Natural killer cell (primary cell): ENCODE measurements at regions not wholly inside any gene's neighbourhood (a gene's known extent, or its start where the extent isn't known, plus 50 kb on each side); places are given as distances from the start of the nearest gene placed in this dataset.

Experiments
- ATAC-seq, 3 donors: fragments of 150-1000 bp in 2 of 3; fragments of 200-7000 bp in 1 of 3; cut with Tn5 transposase; 1 replicate in 1 of 3; 2 replicates in 2 of 3; pipeline ENCODE4 v1.10.0; 2021; ENCODE audit warnings: mild to moderate bottlenecking in 2 of 3, moderate library complexity in 2 of 3
- DNase-seq, 2 donors: peaks; one replicate each; pipeline versions ENCODE4 v3.0.0 to v3.0.0-alpha.2; 2013 to 2021; ENCODE audit warnings: mixed read lengths in 1 of 2
- H3K27ac ChIP-seq: one replicate; pipeline ENCODE4 v1.5.1; 2013; ENCODE audit warnings: mild to moderate bottlenecking, low read length
- H3K27me3 ChIP-seq: one replicate; pipeline ENCODE4 v1.6.1; 2013; ENCODE audit warnings: low read length; ENCODE audit not compliant: control insufficient read depth, insufficient read depth
- H3K36me3 ChIP-seq: one replicate; pipeline ENCODE4 v1.6.1; 2013; ENCODE audit warnings: low read length; ENCODE audit not compliant: control insufficient read depth, insufficient read depth
- H3K4me1 ChIP-seq: one replicate; pipeline ENCODE4 v1.6.1; 2013; ENCODE audit warnings: low read length; ENCODE audit not compliant: control insufficient read depth, insufficient read depth
- H3K4me3 ChIP-seq: one replicate; pipeline ENCODE4 v1.5.1; 2013; ENCODE audit warnings: low read length
- H3K9me3 ChIP-seq: one replicate; pipeline ENCODE4 v1.6.1; 2013; ENCODE audit warnings: low read length; ENCODE audit not compliant: control insufficient read depth, insufficient read depth
- H3K27ac Mint-ChIP-seq, 2 donors: one replicate each; pipeline ENCODE4 v1.8.0; 2022; ENCODE audit warnings: mild to moderate bottlenecking in 2 of 2, mixed read lengths in 2 of 2, moderate library complexity in 1 of 2
- H3K27me3 Mint-ChIP-seq, 2 donors: one replicate each; pipeline ENCODE4 v1.8.0; 2022; ENCODE audit warnings: low read depth in 2 of 2, mixed read lengths in 2 of 2
- H3K36me3 Mint-ChIP-seq: one replicate; pipeline ENCODE4 v1.8.0; 2022; ENCODE audit warnings: mixed read lengths
- H3K4me1 Mint-ChIP-seq, 2 donors: one replicate each; pipeline ENCODE4 v1.8.0; 2022; ENCODE audit warnings: mixed read lengths in 2 of 2
- H3K4me3 Mint-ChIP-seq: one replicate; pipeline ENCODE4 v1.8.0; 2022; ENCODE audit warnings: mild to moderate bottlenecking, moderate library complexity, mixed read lengths
- H3K9me3 Mint-ChIP-seq, 2 donors: one replicate each; pipeline ENCODE4 v1.8.0; 2022; ENCODE audit warnings: mixed read lengths in 2 of 2
- WGBS: methylation state at CpG from one replicate; pipeline ENCODE4 v1.1.7; 2013; ENCODE audit warnings: missing lambda C conversion rate; ENCODE audit not compliant: insufficient coverage; 5-methylcytosine and 5-hydroxymethylcytosine counted together
- intact Hi-C: fragments of 100-400 bp; cut with micrococcal nuclease; formaldehyde crosslinking; loops from one replicate; pipeline ENCODE4 v1.14.2; 2022
- TF ChIP-seq, protein P1 (sequence below): fragments of 200-600 bp; IDR thresholded peaks from one replicate; pipeline ENCODE4 v1.8.0; 2022; ENCODE audit warnings: antibody characterized with exemption

DNA sequence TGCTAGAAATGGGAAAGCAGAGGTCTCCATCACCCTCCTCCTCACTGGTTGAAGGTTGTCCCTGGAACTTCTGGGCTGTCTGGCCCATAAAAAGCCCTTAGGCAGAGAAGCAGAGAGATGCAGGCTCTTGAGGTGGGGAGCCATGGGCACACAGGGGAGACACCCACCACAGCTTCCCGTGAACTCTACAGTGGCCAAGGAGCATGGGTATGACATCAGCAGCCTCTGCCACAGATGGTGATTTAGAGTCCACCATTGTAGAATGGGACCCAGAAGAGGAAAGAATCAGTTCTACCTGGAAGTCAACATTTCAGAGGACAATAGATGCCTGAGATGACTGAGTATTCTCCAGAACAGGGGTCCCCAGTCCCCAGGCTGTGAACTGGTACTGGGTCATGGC, 105.6 kb upstream of the LRRN1 start:
- Mint-ChIP-seq H3K36me3 (no peaks in the 10 kb centered on the region), H3K4me3 (no peak overlapping the region), H3K4me1 (peaks cover 6 to 8% of the 10 kb centered on the region in 2 donors), H3K9me3 (no peaks in the 10 kb centered on the region), H3K27me3 (no peaks in the 10 kb centered on the region), H3K27ac (no peak overlapping the region)
- H3K9me3 ChIP-seq, result no peaks in the 10 kb centered on the region
- TF ChIP-seq, protein P1, sequence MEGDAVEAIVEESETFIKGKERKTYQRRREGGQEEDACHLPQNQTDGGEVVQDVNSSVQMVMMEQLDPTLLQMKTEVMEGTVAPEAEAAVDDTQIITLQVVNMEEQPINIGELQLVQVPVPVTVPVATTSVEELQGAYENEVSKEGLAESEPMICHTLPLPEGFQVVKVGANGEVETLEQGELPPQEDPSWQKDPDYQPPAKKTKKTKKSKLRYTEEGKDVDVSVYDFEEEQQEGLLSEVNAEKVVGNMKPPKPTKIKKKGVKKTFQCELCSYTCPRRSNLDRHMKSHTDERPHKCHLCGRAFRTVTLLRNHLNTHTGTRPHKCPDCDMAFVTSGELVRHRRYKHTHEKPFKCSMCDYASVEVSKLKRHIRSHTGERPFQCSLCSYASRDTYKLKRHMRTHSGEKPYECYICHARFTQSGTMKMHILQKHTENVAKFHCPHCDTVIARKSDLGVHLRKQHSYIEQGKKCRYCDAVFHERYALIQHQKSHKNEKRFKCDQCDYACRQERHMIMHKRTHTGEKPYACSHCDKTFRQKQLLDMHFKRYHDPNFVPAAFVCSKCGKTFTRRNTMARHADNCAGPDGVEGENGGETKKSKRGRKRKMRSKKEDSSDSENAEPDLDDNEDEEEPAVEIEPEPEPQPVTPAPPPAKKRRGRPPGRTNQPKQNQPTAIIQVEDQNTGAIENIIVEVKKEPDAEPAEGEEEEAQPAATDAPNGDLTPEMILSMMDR, result no peak
- H3K4me1 ChIP-seq, result no peaks in the 10 kb centered on the region
- 93% methylated on average over 1 of the region's 1 CpG for WGBS
- ATAC-seq (peak in 2 of 3 donors; percentile 46 to 54), DNase-seq (no peak)
- no peak overlapping the region for H3K4me3 ChIP-seq
- H3K27me3 ChIP-seq, result peaks cover 2% of the 10 kb centered on the region
- no peak overlapping the region for H3K27ac ChIP-seq
- intact Hi-C loops, result no loop called here
- H3K36me3 ChIP-seq, result no peaks in the 10 kb centered on the region

DNA sequence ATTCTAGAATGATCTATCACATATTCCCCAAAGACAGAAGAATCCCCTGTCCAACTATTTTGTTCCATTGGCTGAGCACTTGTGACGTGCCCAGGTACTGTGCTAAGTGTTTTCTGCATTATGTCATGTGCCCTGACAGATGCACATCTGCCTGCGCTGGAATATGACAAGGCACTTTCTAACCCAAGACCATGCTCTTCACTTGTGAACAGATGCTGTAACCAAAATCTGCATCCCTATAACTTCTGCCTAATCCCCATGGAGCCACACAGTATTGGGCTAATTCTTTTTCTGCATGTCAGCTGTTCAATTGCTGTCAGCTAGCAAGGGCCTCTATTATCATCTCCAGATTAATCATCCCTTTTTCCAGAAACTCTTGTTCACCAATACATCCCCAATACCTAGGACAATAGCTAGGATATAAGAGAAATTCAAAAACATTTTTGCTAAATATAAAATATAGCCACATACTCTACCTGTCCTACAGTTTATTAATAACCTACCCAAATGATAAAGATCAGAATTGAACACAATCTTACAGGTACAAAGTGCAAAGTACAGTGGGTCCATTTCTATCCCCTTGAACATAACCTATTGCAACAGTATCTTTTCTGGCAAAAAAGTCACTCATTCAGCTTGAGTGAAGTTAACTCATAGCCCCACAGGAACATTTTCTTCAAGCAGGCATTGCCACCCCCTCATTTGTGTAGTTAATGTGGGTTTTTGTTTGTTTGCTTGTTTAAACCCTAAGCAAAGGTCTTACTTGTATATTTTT, 109.4 kb upstream of the LRRN1 start:
- no peaks in the 10 kb centered on the region for H3K36me3 Mint-ChIP-seq
- Histone ChIP-seq H3K9me3 (no peaks in the 10 kb centered on the region), H3K4me3 (no peak overlapping the region), H3K4me1 (no peaks in the 10 kb centered on the region), H3K27me3 (peaks cover 2% of the 10 kb centered on the region), H3K36me3 (no peaks in the 10 kb centered on the region), H3K27ac (no peak overlapping the region)
- no peak for DNase-seq
- H3K27me3 Mint-ChIP-seq, result peaks cover 0 to 2% of the 10 kb centered on the region in 2 donors
- no peak for ATAC-seq
- no peak overlapping the region for H3K4me3 Mint-ChIP-seq
- TF ChIP-seq, protein P1, result no peak
- peaks cover 0 to 2% of the 10 kb centered on the region in 2 donors for H3K9me3 Mint-ChIP-seq
- H3K27ac Mint-ChIP-seq, result no peak overlapping the region
- intact Hi-C loops, result no loop called here
- WGBS, result 63% methylated on average over 2 of the region's 2 CpGs
- peaks cover 6 to 8% of the 10 kb centered on the region in 2 donors for H3K4me1 Mint-ChIP-seq

DNA sequence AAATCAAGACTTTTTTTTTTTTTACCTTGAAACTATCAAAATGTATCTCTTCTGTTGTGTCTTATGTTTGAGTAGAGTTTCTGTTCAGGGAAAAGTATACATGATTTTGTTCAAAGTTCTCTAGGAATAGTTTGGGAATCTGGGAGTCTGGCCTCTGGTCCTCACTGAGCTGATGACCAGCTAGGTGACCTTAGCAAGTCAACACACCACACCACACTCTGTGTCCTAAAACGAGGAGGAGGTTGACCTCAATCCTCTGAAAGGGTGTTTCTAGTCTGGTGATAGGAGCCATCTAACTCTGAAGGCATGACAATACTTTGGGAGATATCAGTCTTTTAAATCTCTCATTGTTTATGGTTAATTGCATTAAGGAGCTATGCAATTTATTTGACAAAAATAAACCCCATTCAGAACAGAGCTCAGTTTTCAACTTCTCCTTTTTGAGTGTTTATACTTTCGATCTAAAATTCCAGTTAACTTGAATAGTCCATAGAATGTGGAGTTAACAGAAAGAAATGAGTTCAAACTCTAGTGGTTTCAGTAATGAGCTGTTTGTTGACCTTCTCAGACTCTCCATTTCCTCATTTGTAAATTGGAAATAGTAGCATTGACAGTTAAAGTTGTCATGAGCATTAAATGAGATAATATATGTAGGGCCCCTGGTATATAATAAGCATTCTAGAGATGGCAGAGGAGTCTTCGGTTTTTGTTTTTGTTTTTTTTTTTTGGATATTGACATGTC, 112.2 kb upstream of the LRRN1 start:
- WGBS, result 92% methylated on average over 2 of the region's 3 CpGs
- H3K4me3 Mint-ChIP-seq, result no peak overlapping the region

More for the DNA sequence above, 112.2 kb upstream of the LRRN1 start:
- no peaks in the 10 kb centered on the region for H3K36me3 Mint-ChIP-seq
- Histone ChIP-seq H3K4me1 (no peaks in the 10 kb centered on the region), H3K27me3 (peaks cover 2% of the 10 kb centered on the region), H3K27ac (no peak overlapping the region), H3K36me3 (no peaks in the 10 kb centered on the region), H3K9me3 (no peaks in the 10 kb centered on the region), H3K4me3 (no peak overlapping the region)
- TF ChIP-seq, protein P1, result no peak
- no peak for DNase-seq
- peaks cover 0 to 2% of the 10 kb centered on the region in 2 donors for H3K9me3 Mint-ChIP-seq
- H3K27ac Mint-ChIP-seq, result no peak overlapping the region
- peaks cover 0 to 2% of the 10 kb centered on the region in 2 donors for H3K27me3 Mint-ChIP-seq
- no peaks in the 10 kb centered on the region for H3K4me1 Mint-ChIP-seq
- intact Hi-C loops, result no loop called here
- no peak for ATAC-seq
